Stimulated activated naive B cell treated with anti-CD40 and anti-IgM and Interleukin-4, amounts not matched to agents 10 μg/mL and 1 μg/mL and 100 μg/mL, for 72 hours (primary cell): ENCODE measurements at regions not wholly inside any gene's neighbourhood (a gene's known extent, or its start where the extent isn't known, plus 50 kb on each side); places are given as distances from the start of the nearest gene placed in this dataset.
"Not testable (repeated sequence)": the region's sequence is repeated elsewhere in the genome, so short reads cannot be mapped to it uniquely, and the experiment has no call there.

ENCODE experiments used
- ATAC-seq, 2 donors: fragments of 150-1000 bp; cut with Tn5 transposase; replicated peaks; 2 replicates each; pipeline ENCODE4 v1.10.0; 2021; ENCODE audit warnings: moderate library complexity in 1 of 2
- DNase-seq: peaks from one replicate; pipeline ENCODE4 v3.0.0; 2021
- H3K27ac Mint-ChIP-seq: one replicate; pipeline ENCODE4 v1.8.0; 2022; ENCODE audit warnings: mild to moderate bottlenecking, mixed read lengths
- H3K27me3 Mint-ChIP-seq, 2 donors: one replicate each; pipeline ENCODE4 v1.8.0; 2022; ENCODE audit warnings: mixed read lengths in 2 of 2
- H3K36me3 Mint-ChIP-seq, 2 donors: one replicate each; pipeline ENCODE4 v1.8.0; 2022; ENCODE audit warnings: mixed read lengths in 2 of 2, mild to moderate bottlenecking in 1 of 2
- H3K4me1 Mint-ChIP-seq, 2 donors: one replicate each; pipeline ENCODE4 v1.8.0; 2022; ENCODE audit warnings: mixed read lengths in 2 of 2, mild to moderate bottlenecking in 1 of 2
- H3K4me3 Mint-ChIP-seq, 2 donors: one replicate each; pipeline ENCODE4 v1.8.0; 2022; ENCODE audit warnings: mild to moderate bottlenecking in 2 of 2, mixed read lengths in 2 of 2, moderate library complexity in 1 of 2
- H3K9me3 Mint-ChIP-seq, 2 donors: one replicate each; pipeline ENCODE4 v1.8.0; 2022; ENCODE audit warnings: mixed read lengths in 2 of 2, mild to moderate bottlenecking in 1 of 2

- ATAC-seq (no peak), DNase-seq (no peak)
- no peaks in the 10 kb centered on the region for H3K27me3 Mint-ChIP-seq
- peaks cover 28 to 39% of the 10 kb centered on the region in 2 donors for H3K4me1 Mint-ChIP-seq
- H3K9me3 Mint-ChIP-seq: peaks cover 4 to 5% of the 10 kb centered on the region in 2 donors
- H3K27ac Mint-ChIP-seq: no peak overlapping the region
- H3K4me3 Mint-ChIP-seq: no peak overlapping the region
- H3K36me3 Mint-ChIP-seq: no peaks in the 10 kb centered on the region
Measured at GRCh38 chr3:16692486-16693344, 87.5 kb upstream of the DAZL start.

DNA sequence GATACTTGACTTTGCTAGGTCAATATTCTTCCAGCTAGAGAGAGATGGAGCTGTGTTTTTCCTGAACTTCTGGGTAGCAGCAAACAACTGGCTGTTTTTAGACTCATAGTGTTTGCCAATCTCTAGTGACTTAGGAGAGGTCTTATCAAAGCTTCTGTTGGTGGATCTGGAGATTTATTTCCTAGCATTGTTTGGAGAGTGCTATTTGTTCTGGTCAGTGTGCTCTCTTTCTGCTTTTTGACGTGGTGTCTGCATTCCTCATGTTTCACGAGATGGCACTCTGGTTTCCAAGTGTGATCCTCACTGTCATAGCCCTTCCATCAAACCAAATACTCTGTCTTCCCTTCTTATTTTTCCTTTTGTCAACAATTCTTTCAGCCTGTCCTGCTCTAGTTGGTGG is 88.6 kb upstream of the DAZL start:
- Mint-ChIP-seq H3K4me1 (peaks cover 33 to 50% of the 10 kb centered on the region in 2 donors), H3K36me3 (no peaks in the 10 kb centered on the region), H3K9me3 (peaks cover 4 to 5% of the 10 kb centered on the region in 2 donors), H3K27ac (no peak overlapping the region), H3K27me3 (no peaks in the 10 kb centered on the region), H3K4me3 (no peak overlapping the region)
- ATAC-seq (no peak), DNase-seq (no peak)

- peaks cover 33 to 60% of the 10 kb centered on the region in 2 donors for H3K4me1 Mint-ChIP-seq
- no peak overlapping the region for H3K4me3 Mint-ChIP-seq
- peaks cover 4% of the 10 kb centered on the region in 2 donors for H3K9me3 Mint-ChIP-seq
- no peak for DNase-seq
- peak overlapping the region; percentile 80 for H3K27ac Mint-ChIP-seq
- H3K36me3 Mint-ChIP-seq: no peaks in the 10 kb centered on the region
- H3K27me3 Mint-ChIP-seq: no peaks in the 10 kb centered on the region
- ATAC-seq: no peak
Measured at GRCh38 chr3:16695710-16696109, 90.5 kb upstream of the DAZL start.

DNA sequence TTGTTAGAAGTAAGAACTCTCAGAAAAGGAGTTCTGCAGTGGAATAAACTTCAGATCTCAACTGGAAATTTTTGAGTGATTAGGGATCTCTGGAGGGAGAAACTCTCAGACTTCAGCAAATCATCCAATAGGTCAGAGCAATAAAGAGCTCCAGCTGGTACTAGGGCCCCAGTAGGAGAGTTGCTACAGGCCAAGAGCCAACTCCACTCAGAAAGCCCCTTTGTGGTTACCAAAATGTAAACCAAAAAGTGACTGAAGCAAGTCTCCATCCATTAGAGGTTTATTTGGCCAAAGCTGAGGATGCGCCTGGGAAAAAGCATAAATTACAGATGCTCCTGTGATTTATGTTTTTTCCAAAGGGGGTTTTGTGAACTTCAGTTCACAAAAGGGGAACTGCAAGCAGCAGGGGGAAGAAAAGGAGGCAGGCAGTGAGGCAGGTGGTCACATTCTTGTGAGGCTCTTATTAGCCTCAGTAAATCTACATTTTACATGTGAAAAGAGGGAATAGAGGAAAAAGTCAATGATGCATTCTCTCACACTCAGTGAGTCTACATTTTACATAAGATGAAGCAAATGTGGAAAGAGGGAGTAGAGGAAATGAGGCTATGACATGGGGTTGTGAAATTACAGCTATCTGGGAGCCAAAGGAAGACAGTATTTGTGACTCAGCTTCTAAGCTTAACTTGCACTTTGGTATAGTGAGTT is 92.4 kb upstream of the DAZL start:
- peaks cover 3 to 4% of the 10 kb centered on the region in 2 donors for H3K9me3 Mint-ChIP-seq
- no peaks in the 10 kb centered on the region for H3K27me3 Mint-ChIP-seq
- H3K4me1 Mint-ChIP-seq: peaks cover 32 to 58% of the 10 kb centered on the region in 2 donors
- peak; percentile 5 for DNase-seq
- H3K4me3 Mint-ChIP-seq: peak overlapping the region in 1 of 2 donors; percentile 17
- ATAC-seq: peak; percentile 76 to 80
- no peaks in the 10 kb centered on the region for H3K36me3 Mint-ChIP-seq
- H3K27ac Mint-ChIP-seq: peak overlapping the region; percentile 67

DNA sequence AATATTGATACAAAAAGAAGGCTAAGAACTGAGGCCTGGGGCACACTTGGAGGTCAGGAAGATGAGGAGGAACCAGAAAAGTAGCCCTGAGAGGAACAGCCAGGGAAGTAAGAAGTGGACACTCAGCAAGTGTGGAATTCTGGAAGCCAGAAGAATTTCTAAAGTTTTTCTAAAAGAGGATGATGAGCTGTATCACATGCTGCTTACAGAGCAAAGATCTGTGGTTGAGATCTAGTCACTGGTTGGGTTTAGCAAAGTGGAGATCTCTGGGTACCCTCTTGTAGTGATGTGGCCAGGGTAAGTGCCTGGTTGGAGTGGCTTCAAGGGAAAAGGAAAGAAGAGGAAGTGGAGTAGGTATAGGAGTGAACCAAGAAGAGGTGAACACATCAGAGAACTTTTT is 95.4 kb upstream of the DAZL start:
- no peak overlapping the region for H3K4me3 Mint-ChIP-seq
- DNase-seq (no peak), ATAC-seq (no peak)
- H3K36me3 Mint-ChIP-seq: no peaks in the 10 kb centered on the region
- H3K9me3 Mint-ChIP-seq: peaks cover 0 to 1% of the 10 kb centered on the region in 2 donors
- H3K27me3 Mint-ChIP-seq: no peaks in the 10 kb centered on the region
- H3K27ac Mint-ChIP-seq: no peak overlapping the region
- H3K4me1 Mint-ChIP-seq: peaks cover 17 to 37% of the 10 kb centered on the region in 2 donors

GRCh38 chr3:16704941-16705340 is 99.7 kb upstream of the DAZL start:
- ATAC-seq (no peak), DNase-seq (no peak)
- Mint-ChIP-seq H3K4me3 (no peak overlapping the region), H3K4me1 (peaks cover 0 to 5% of the 10 kb centered on the region in 2 donors), H3K9me3 (peaks cover 2 to 4% of the 10 kb centered on the region in 2 donors), H3K27ac (no peak overlapping the region), H3K27me3 (no peaks in the 10 kb centered on the region), H3K36me3 (peaks cover 0 to 2% of the 10 kb centered on the region in 2 donors)

DNA sequence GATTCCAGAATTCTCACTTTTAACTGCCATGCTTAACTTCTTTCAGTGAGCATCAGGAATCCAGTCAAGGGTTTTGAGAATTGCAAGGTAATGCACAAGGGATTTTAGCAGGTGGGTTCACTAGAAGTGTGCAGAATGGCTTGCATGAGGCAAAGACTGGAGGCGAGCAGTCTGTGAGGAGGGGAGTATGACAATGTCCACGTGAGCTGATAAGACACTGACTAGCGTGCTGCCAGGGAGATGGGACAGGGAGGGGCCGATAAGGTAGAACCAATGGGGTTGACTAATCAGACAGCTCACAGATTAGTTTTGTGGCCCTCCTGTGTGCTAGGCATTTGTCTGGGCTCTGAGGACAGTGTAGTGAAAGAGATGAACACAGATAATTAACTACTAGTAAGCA is 102.0 kb upstream of the DAZL start:
- DNase-seq: no peak
- H3K9me3 Mint-ChIP-seq: peaks cover 4 to 5% of the 10 kb centered on the region in 2 donors
- peaks cover 0 to 6% of the 10 kb centered on the region in 2 donors for H3K4me1 Mint-ChIP-seq
- ATAC-seq: no peak
- no peak overlapping the region for H3K27ac Mint-ChIP-seq
- H3K27me3 Mint-ChIP-seq: no peaks in the 10 kb centered on the region
- H3K4me3 Mint-ChIP-seq: no peak overlapping the region
- H3K36me3 Mint-ChIP-seq: peaks cover 0 to 2% of the 10 kb centered on the region in 2 donors

DNA sequence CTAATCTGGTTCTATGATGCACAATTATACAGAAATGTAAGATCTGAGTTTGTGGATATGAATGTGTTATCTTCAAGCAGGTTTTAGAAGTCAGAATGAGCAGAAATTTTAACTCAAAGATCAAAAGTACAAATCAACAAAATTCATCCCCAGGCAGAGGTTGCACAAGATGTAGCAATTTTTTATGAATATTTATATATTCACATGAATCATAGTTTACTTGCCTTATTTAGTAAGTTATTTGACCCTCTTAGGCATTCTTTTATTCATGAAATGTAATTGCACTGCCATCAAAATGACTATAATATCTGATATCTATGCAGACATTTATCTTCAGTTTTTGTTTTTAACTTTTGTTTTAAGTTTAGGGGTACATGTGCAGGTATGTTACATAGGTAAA is 103.1 kb upstream of the DAZL start:
- Mint-ChIP-seq H3K9me3 (peaks cover 12 to 14% of the 10 kb centered on the region in 2 donors), H3K27ac (no peak overlapping the region), H3K36me3 (peaks cover 6 to 7% of the 10 kb centered on the region in 2 donors), H3K4me1 (peaks cover 0 to 6% of the 10 kb centered on the region in 2 donors), H3K4me3 (no peak overlapping the region), H3K27me3 (peaks cover 4 to 7% of the 10 kb centered on the region in 2 donors)
- no peak for DNase-seq
- ATAC-seq: no peak

GRCh38 chr3:16711691-16712090 is 106.5 kb upstream of the DAZL start:
- not testable (repeated sequence) for H3K4me3 Mint-ChIP-seq, DNase-seq, H3K27ac Mint-ChIP-seq, ATAC-seq, H3K4me1 Mint-ChIP-seq
- peaks cover 6 to 15% of the 10 kb centered on the region in 2 donors for H3K36me3 Mint-ChIP-seq
- peaks cover 14 to 17% of the 10 kb centered on the region in 2 donors for H3K27me3 Mint-ChIP-seq
- peaks cover 22 to 26% of the 10 kb centered on the region in 2 donors for H3K9me3 Mint-ChIP-seq

- Mint-ChIP-seq H3K4me1 (peaks cover 2 to 4% of the 10 kb centered on the region in 2 donors), H3K27ac (no peak overlapping the region), H3K27me3 (peaks cover 14 to 22% of the 10 kb centered on the region in 2 donors), H3K36me3 (peaks cover 4 to 15% of the 10 kb centered on the region in 2 donors), H3K9me3 (peaks cover 20 to 22% of the 10 kb centered on the region in 2 donors), H3K4me3 (no peak overlapping the region)
- DNase-seq (no peak), ATAC-seq (no peak)
Measured at GRCh38 chr3:16715281-16715680, 110.1 kb upstream of the DAZL start.

GRCh38 chr3:16719426-16719825 is 114.2 kb upstream of the DAZL start:
- H3K4me1 Mint-ChIP-seq: peaks cover 4 to 5% of the 10 kb centered on the region in 2 donors
- no peak for ATAC-seq
- H3K4me3 Mint-ChIP-seq: no peak overlapping the region
- no peak overlapping the region for H3K27ac Mint-ChIP-seq
- no peaks in the 10 kb centered on the region for H3K36me3 Mint-ChIP-seq
- peaks cover 2 to 8% of the 10 kb centered on the region in 2 donors for H3K9me3 Mint-ChIP-seq
- peaks cover 6 to 11% of the 10 kb centered on the region in 2 donors for H3K27me3 Mint-ChIP-seq
- no peak for DNase-seq

- peaks cover 0 to 5% of the 10 kb centered on the region in 2 donors for H3K27me3 Mint-ChIP-seq
- ATAC-seq: no peak
Measured at GRCh38 chr3:16720367-16720940, 115.2 kb upstream of the DAZL start.

GRCh38 chr3:16721494-16721893 is 116.3 kb upstream of the DAZL start:
- Mint-ChIP-seq H3K4me1 (peaks cover 4 to 5% of the 10 kb centered on the region in 2 donors), H3K36me3 (peaks cover 3 to 4% of the 10 kb centered on the region in 2 donors), H3K4me3 (no peak overlapping the region), H3K9me3 (peaks cover 3 to 16% of the 10 kb centered on the region in 2 donors), H3K27me3 (peaks cover 0 to 5% of the 10 kb centered on the region in 2 donors), H3K27ac (no peak overlapping the region)
- ATAC-seq: no peak
- no peak for DNase-seq

More at GRCh38 chr3:16720367-16720940, 115.2 kb upstream of the DAZL start:
- Mint-ChIP-seq H3K9me3 (peaks cover 3 to 11% of the 10 kb centered on the region in 2 donors), H3K27ac (no peak overlapping the region), H3K36me3 (peaks cover 0 to 3% of the 10 kb centered on the region in 2 donors), H3K4me3 (no peak overlapping the region), H3K4me1 (peaks cover 4 to 5% of the 10 kb centered on the region in 2 donors)
- no peak for DNase-seq

- DNase-seq: no peak
- Mint-ChIP-seq H3K27me3 (no peaks in the 10 kb centered on the region), H3K27ac (no peak overlapping the region), H3K4me3 (no peak overlapping the region), H3K9me3 (peaks cover 7 to 15% of the 10 kb centered on the region in 2 donors), H3K36me3 (peaks cover 3 to 4% of the 10 kb centered on the region in 2 donors), H3K4me1 (peaks cover 4 to 5% of the 10 kb centered on the region in 2 donors)
- peak; percentile 43 to 53 for ATAC-seq
Measured at GRCh38 chr3:16723978-16724377, 118.8 kb upstream of the DAZL start.
